Stomach (tissue), 4 donors: ENCODE measurements at regions not wholly inside any gene's neighbourhood (a gene's known extent, or its start where the extent isn't known, plus 50 kb on each side); places are given as distances from the start of the nearest gene placed in this dataset.

Source experiments
- EP300 ChIP-seq: sonication (generic); formaldehyde crosslinking; IDR thresholded peaks from one replicate; pipeline ENCODE4 v1.6.1; 2017; ENCODE audit warnings: antibody characterized with exemption
- POLR2A ChIP-seq, 4 donors: fragments of 450-650 bp; IDR thresholded peaks; one replicate each; pipeline ENCODE4 v1.6.1; 2016; ENCODE audit warnings: antibody characterized with exemption in 4 of 4, control low read depth in 2 of 4, mild to moderate bottlenecking in 1 of 4, moderate library complexity in 1 of 4
- POLR2AphosphoS5 ChIP-seq, 3 donors: sonication (generic); formaldehyde crosslinking; IDR thresholded peaks; one replicate each; pipeline ENCODE4 v1.6.1; 2016; ENCODE audit warnings: antibody characterized with exemption in 3 of 3

- TF ChIP-seq EP300 (no peak), POLR2A (IDR thresholded peaks at IDR 0.05) (no peak), POLR2AphosphoS5 (IDR thresholded peaks at IDR 0.05) (no peak)
Measured at GRCh38 chr17:77018504-77018903, 122.3 kb upstream of the SEC14L1 start.
